ENCODE measurements at regions not wholly inside any gene's neighbourhood (a gene's known extent, or its start where the extent isn't known, plus 50 kb on each side); places are given as distances from the start of the nearest gene placed in this dataset.

- TF ChIP-seq SIN3A (IDR thresholded peaks at IDR 0.05; ENCODE audit: borderline replicate concordance, insufficient read depth, low read depth, low read length) (no peak), CTCF (IDR thresholded peaks at IDR 0.05) (no peak)
Measured at GRCh38 chr13:29963089-29963488, 112.7 kb upstream of the UBL3 start.
